GM10266 (cell line): ENCODE measurements at regions not wholly inside any gene's neighbourhood (a gene's known extent, or its start where the extent isn't known, plus 50 kb on each side); places are given as distances from the start of the nearest gene placed in this dataset.
"Not testable (repeated sequence)": the region's sequence is repeated elsewhere in the genome, so short reads cannot be mapped to it uniquely, and the experiment has no call there.

Source experiments
- DNase-seq: peaks from one replicate; pipeline ENCODE4 v3.0.0; 2012; ENCODE audit errors: extremely low spot score
- TF ChIP-seq, protein P1 (sequence below): IDR thresholded peaks from 2 replicates; pipeline ENCODE4 v1.5.1; 2012; ENCODE audit warnings: mild to moderate bottlenecking, low read depth; ENCODE audit not compliant: control insufficient read depth, insufficient read depth; ENCODE audit errors: missing control alignments

DNA sequence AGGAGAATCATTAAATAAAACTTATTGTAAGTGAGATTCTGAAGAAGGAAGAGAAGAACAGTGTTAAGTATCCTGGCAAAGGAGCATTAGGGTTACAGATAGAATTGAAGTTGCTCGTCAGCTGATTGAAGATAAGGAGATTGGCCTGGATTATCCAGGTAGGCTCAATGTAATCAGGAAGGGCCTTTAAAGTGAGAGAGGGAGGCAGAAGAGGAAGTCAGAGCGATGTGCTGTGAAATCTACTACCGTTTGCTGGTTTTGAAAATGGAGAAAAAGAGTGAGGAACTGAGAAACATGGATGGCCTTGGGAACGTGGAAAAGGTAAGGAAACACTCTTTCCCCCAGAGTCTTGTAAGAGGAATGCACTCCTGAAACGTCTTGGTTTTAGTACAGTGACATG, 245.7 kb downstream of the ANTXR2 start:
- TF ChIP-seq, protein P1, sequence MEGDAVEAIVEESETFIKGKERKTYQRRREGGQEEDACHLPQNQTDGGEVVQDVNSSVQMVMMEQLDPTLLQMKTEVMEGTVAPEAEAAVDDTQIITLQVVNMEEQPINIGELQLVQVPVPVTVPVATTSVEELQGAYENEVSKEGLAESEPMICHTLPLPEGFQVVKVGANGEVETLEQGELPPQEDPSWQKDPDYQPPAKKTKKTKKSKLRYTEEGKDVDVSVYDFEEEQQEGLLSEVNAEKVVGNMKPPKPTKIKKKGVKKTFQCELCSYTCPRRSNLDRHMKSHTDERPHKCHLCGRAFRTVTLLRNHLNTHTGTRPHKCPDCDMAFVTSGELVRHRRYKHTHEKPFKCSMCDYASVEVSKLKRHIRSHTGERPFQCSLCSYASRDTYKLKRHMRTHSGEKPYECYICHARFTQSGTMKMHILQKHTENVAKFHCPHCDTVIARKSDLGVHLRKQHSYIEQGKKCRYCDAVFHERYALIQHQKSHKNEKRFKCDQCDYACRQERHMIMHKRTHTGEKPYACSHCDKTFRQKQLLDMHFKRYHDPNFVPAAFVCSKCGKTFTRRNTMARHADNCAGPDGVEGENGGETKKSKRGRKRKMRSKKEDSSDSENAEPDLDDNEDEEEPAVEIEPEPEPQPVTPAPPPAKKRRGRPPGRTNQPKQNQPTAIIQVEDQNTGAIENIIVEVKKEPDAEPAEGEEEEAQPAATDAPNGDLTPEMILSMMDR: no peak
- no peak for DNase-seq

DNA sequence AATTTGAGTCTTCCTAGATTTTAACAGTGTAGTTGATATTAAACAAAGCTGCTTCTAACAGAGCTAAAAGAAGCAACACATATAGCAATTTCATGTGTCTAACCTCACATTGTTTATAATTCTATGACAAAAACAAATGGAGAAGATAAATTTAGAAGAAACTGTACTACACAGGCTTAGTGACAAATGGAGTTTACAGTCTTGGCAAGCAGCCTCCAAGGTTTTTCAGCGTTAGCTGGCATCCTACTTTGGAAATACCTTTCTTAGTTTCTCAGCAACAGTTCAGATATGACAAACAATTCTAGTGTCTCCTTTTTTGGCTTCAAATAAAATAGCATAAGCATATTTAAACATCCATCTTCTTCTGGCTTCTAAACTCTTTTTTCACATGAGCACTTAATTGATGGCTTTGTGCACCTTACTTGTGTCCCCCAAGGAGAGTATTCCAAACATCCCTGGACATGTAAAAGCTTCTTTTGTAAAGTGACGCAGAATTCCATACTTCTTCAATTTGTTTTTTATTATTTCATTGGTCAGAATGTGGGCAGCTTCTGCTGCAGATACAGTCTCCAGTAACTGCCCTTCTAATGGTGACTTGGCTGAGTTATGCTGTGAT, 249.8 kb downstream of the ANTXR2 start:
- TF ChIP-seq, protein P1: no peak
- no peak for DNase-seq

DNA sequence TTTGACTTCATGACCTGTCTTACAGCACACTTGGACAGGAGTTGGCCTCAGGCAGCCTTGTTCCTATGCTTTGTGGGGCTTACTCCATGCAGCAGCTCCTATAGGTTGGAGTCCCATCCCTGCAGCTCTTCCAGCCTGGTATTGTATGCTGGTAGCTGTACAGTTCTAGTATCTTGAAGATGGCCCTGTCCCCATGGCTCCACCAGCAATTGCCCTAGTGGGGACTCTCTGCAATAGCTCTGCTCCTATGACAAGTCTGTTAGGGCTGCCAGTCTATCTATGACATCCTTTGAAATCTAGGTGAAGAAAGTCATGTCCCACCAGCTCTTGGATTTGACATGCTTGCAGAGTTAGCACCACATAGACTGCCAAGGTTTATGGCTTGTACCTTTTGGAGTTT, 252.6 kb downstream of the ANTXR2 start:
- TF ChIP-seq, protein P1: no peak
- no peak for DNase-seq

DNA sequence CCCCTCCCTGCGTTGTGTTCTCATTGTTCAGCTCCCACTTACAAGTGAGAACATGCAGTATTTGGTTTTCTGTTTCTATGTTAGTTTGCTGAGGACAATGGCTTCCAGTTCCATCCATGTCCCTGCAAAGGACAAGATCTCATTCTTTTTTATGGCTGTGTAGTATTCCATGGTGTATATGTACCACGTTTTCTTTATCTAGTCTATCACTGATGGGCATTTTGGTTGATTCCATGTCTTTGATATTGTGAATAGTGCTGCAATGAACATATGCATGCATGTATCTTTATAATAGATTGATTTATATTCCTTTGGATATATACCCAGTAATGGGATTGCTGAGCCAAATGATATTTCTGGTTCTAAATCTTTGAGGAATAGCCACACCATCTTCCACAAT, 265.1 kb downstream of the ANTXR2 start:
- DNase-seq: not testable (repeated sequence)

DNA sequence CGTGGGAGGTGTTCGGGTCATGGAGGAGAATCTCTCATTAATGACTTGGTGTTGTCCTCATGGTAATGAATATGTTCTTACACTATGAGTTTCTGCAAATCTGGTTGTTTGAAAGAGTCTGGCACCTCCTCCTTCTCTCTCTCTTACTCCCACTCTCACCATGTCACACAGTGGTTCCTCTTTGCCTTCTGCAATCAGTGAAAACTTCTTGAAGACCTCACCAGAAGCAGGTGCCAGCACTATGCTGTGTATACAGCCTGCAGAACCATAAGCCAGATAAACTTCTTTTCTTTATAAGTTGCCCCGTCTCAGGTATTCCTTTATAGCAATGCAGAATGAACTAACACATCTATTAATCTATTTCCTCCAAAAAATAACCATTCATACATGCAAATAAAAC, 275.0 kb downstream of the ANTXR2 start:
- TF ChIP-seq, protein P1: no peak
- DNase-seq: no peak

DNA sequence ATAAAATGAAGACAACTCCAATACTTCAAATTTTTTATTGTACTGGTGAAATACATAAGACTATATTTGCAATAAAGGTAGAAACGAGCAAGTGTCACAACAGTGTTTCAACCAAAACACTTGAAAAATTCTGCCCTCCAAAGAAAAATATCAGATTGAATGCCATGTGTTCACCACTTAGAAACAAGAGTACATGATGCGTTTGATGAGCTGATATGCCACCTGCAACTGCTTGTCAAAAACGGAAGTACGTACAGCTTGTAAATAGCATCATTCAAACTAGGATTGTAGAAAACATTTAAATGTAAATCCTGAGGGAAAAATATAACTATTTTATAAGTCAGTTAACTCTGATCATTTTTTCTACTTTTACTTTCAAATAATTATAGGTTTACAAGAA, 276.1 kb downstream of the ANTXR2 start:
- DNase-seq: no peak
- TF ChIP-seq, protein P1: no peak

DNA sequence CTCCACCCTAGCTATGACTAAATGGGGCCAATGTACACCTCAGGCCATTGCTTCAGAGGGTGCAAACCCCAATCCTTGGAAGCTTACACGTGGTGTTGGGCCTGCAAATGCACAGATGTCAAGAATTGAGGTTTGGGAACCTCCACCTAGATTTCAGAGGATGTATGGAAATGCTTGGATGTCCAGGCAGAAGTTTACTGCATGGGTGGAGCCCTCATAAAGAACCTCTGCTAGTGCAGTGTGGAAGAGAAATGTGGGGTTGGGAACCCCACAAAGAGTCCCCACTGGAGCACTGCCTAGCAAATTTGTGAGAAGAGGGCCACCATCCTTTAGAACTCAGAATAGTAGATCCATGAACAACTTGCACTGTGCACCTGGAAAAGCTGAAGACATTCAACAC, 284.1 kb downstream of the ANTXR2 start:
- TF ChIP-seq, protein P1: no peak
- no peak for DNase-seq

DNA sequence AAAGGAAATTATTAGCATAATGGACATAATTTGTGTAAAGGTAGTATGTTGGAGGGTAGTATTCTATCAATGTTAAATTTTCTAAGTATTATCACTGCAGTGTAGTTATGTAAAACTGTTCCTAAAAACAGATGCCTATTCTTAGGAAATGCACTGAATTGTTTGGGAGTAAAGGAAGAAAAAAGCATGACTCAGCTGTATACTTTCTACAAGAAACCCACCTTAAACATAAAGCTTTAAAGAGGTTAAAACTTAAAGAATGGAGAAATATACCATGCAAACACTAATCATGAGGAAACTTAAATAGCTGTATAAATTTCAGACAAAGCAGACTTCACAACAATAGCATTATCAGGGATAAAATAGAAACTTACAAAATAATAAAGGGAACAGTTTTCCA, 292.9 kb downstream of the ANTXR2 start:
- DNase-seq: no peak
- TF ChIP-seq, protein P1: no peak
